ENCODE measurements at regions not wholly inside any gene's neighbourhood (a gene's known extent, or its start where the extent isn't known, plus 50 kb on each side); places are given as distances from the start of the nearest gene placed in this dataset.
"Not testable (repeated sequence)": the region's sequence is repeated elsewhere in the genome, so short reads cannot be mapped to it uniquely, and the experiment has no call there.

- DNase-seq = no peak
These were observed 132.4 kb upstream of the ZNF516 start for GRCh38 chr18:76627444-76627843.

DNA sequence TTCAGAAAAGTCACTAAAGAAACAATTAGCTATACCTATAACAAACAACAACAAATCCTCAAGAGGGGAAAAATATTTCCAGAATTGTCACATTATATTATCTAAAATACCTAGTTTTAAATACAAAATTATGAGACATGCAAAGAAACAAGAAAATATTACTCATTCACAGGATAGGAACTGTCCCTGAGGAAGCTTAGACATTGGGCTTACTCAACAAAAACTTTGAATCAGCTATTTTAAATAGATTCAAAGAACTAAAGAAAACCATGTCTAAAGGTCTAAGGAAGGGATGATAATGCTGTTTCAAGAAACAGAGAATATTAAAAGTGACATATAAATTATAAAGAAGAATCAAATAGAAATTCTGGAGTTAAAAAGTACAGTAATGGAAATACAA, 131.9 kb upstream of the ZNF516 start:
- no peak for DNase-seq

- no peak for DNase-seq
These were observed 127.6 kb upstream of the ZNF516 start for GRCh38 chr18:76622651-76623050.

- DNase-seq = no peak
These were observed 126.9 kb upstream of the ZNF516 start for GRCh38 chr18:76621782-76622495.

DNA sequence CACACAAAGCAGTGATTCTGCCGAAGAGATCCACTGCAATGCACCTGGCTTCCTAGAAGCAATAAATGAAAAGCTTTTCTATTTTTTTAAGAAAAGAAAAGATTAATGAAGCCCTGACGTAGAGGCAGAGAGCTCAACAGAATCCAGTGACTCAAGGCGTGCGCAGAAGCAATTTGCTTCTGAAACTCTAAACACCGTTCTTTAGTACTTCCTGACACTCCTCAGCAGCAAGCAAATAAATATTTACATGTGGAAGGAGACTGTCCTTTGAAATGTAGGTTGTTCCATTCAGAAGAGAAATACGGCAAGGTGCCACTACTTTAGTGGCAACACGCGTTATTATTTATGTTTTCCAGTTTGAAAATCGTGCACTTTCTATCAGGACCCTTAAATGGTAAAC, 126.2 kb upstream of the ZNF516 start:
- DNase-seq = no peak

DNA sequence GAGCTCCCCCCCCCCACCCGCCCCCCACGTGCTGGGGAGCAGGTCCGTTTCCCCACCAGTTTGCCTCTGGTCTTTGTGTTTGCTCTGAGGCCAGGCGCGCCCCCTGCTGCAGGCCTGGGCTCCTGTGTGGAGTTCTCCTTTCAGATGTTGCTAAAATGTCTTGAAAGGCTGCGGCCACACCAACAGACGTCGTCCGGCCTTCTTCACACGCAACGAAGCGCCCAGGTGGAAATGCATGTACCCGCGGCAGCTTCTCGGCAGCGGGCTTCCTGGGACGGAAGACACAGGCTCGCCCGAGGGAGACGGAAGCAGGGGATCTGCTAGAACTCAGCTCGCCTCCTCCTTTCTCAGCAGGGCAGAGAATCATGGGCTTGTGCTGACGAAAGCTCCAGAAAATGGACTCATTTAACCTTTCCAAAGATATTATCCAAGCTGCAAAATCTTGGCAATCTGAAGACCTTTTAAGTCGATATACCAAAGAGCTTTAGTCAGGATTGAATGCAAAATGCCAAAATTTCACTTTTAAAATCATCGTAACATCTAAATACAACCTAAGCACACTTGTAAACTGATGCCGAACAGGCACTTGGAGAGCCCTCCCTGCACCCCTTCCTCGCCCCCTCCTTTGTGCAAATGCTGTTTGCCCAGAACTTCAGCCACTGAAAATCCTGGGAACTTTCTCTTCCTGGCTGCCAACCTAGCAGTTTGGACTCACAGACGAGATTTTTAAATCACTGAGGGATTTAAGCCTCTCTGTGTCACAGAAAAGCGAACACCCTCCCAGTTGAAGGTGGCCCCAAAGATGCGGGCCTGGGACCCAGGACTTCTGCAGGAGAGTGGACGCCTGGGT, 125.5 kb upstream of the ZNF516 start:
- peak; percentile 68 for DNase-seq

DNA sequence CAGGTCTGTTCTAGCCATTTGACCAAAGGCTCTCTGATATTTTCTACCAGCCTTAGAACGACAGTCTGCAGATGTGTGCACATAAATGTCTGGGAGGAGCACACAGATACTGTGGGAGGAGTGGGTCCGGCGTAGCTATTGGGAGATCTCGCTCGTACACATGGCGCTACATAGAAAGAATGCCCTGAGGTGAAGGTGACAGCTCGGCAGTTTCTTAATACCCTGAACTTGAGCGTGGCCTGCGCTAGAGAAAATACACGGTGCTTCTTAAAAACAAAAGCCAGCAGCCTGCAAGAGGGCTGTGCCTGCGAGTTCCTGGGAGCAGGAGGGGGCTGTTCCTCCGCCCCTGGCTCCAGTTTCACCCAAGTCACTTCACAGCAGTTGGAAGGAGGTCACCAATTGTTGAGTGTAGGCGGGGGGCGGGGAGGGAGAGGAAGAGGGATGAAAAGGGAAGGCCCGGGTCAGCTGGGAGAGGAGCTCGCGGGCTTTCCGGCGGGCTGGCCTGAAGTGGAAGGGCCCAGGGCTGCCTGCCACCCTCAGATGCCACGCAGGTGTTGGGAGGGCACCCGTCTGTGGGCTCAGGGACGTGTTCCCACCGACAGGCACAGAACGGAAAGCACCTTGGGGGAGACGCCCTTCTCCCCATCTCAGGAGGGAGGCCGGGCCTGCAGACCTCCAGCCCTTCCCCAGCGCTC, 124.7 kb upstream of the ZNF516 start:
- no peak for DNase-seq

DNA sequence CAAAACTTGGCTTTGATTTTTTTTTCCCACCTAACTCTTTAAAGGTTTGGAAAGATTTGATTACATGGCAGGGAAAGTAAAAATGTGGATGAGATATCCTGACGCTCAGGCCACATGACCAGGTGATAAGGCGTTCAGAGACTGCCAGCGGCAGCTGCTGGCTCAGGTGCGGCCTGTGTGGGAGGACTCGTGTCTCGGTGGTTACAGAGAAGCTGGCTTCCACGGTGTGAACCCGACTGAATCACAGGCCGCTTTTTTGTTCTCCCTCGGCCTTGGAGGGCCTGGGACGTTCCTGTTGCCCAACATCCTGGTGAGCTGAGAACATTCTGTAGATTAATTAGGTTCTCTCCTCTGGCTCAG, 124.2 kb upstream of the ZNF516 start:
- no peak for DNase-seq

DNA sequence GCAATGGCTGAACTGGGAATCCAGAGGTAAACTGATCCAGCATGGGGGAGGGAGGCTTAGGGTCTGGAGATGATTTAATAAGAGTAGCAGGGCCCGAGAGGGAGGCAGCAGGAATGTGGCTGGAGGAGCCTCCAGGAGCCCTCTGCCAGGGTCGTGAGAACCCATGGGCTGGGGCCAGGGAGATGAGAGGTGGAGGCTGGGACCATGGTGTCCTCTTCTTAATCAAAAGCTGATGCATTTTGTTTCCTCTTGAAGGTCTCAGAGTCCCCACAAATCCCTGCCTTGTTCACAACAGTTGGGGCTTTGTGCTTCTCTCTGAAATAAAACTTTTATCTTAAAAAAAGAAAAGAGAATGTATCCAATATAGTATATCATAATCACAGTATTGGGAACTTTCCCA, 123.7 kb upstream of the ZNF516 start:
- DNase-seq = no peak

GRCh38 chr18:76616373-76616772, 121.3 kb upstream of the ZNF516 start:
- no peak for DNase-seq

- DNase-seq = no peak
These were observed 120.2 kb upstream of the ZNF516 start for GRCh38 chr18:76615065-76615733.

DNA sequence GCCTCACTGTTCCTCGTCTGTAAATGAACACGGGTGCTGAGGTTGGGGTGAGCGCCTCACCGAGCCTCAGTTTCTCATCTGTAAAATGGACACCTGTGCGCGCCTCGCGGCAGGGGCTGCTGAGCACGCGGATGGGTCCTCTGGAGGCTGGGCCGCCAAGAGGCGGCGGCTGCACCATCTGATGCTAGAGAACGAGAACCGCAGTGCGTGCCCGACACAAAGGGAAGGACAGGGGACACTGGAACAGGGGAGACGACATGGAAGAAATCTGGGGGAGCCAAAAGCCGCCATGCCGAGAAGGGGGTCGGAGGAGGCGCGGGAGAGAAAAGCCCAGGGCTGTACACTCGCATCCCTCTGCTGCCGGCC, 118.7 kb upstream of the ZNF516 start:
- DNase-seq = no peak

- no peak for DNase-seq
These were observed 118.2 kb upstream of the ZNF516 start for GRCh38 chr18:76613053-76613754.

- DNase-seq = not testable (repeated sequence)
These were observed 116.7 kb upstream of the ZNF516 start for GRCh38 chr18:76611750-76612045.

DNA sequence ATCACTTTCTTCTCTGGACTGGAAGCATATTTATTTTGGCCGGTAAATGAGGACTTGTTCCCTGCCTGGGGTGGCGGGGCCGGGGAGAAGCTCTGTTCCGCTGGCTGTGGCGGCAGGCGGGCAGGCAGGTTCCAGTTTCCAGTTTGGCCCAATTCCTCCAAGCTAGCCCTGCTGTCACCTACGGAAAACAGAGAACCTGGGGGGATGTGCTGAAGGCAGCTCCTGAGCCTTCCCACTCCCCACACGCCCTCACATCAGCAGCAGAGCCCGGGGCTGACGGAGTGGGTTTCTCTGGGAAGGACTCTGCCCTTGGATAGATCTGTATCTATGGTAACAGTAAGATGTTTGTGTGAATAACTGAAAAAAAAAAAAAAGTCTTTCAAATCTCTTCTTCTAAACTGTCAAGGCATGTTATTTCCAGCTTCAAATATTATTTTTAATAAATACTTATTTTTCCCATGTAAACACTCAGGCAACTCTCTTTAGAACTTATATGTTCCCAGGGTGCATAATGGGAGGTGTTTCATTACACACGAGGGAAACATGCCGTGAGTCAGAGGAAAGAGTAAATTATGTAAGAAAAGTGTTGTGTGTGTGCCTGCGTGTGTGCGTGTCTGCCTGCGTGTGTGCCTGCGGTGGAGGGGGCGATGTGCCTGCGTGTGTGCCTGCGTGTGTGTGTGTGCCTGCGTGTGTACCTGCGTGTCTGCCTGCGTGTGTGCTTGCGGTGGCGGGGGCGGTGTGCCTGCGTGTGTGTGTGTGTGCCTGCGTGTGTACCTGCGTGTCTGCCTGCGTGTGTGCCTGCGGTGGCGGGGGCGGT, 116.1 kb upstream of the ZNF516 start:
- DNase-seq = peak; percentile 41

- no peak for DNase-seq
These were observed 115.0 kb upstream of the ZNF516 start for GRCh38 chr18:76610012-76610411.

DNA sequence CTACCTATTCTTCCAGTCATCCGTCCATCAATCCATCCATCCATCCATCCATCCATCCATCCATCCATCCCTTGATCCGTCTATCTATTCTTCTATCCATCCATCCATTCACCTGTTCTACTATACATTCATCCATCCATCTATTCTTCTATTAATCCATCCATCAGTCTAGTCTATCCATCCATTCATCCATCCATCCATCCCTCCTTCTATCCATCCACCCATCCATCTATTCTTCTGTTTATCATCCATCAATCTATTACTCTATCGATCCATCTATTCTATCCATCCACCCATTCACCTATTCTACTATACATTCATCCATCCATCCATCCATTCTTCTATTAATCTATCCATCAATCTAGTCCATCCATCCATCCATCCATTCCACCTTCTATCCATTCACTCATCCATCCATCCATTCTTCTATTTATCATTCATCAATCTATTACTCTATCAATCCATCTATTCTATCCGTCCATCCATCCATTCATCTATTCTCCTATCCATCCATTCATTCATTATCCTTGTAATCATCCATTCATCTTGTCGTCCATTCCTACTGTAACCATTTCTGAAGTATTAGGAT, 110.4 kb upstream of the ZNF516 start:
- no peak for DNase-seq

DNA sequence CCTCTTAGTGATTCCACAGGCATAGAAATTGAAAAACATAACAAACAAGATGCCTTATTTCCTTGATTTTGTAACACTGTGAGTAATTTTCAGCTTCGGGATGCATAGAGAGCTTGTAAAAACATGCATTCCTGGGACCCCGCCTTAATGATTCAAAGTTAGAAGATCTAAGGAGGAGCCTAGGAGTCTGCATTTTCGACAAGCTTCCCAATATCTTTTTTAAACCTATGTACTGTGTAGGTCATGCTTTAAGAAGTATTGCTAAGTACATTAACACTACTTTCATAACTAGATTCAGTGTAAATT, 109.8 kb upstream of the ZNF516 start:
- peak; percentile 43 for DNase-seq

DNA sequence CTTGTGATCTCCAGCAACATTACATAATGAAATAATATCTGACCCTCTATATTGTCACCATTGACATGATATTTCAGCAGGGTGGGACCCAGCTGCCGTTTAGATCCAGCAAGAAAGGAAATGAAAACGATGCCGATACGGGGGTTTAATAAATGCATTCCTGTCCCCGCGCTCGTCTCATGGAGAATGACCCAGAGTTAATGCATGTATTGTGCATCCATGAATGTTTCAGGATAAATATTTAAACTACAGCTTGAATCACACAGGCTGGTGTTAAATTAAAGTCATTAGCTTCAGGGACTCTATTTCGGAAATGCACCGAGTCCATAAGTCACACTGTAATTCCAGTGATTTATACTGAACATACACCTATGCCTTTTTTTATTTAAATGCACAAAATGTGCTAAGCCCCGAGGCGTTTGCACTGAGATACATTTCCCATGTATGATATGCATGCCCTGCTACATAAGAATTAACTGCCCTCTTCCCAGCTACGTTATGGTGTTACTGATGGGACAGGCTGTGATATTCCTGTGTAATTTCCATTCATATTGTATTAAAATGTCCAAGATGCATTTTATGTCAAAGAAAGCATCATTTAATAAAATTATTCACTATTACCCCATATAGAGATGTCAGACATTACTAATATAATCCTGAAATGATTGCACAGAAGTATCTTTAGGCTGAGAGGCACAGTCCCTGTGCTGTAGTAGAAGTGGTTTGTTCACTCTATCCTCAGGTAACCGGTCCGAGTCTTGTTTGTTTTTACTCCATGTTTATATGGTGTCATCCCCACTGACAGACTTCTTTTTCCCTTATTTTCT, 109.3 kb upstream of the ZNF516 start:
- DNase-seq = no peak

GRCh38 chr18:76602191-76602590, 107.1 kb upstream of the ZNF516 start:
- no peak for DNase-seq

GRCh38 chr18:76600076-76600475, 105.0 kb upstream of the ZNF516 start:
- DNase-seq = not testable (repeated sequence)
